GM19372 (cell line): ENCODE measurements at regions not wholly inside any gene's neighbourhood (a gene's known extent, or its start where the extent isn't known, plus 50 kb on each side); places are given as distances from the start of the nearest gene placed in this dataset.
"Not testable (repeated sequence)": the region's sequence is repeated elsewhere in the genome, so short reads cannot be mapped to it uniquely, and the experiment has no call there.

Source experiments
- ATAC-seq: cut with Tn5 transposase; IDR thresholded peaks from one replicate; pipeline ENCODE4 v1.9.1; 2021; ENCODE audit warnings: mild to moderate bottlenecking, low read depth, moderate library complexity; ENCODE audit not compliant: unreplicated experiment

- ATAC-seq = no peak
These were observed 310.6 kb upstream of the ATP11B start for GRCh38 chr3:182482705-182483104.

- no peak for ATAC-seq
These were observed 308.6 kb upstream of the ATP11B start for GRCh38 chr3:182484682-182485081.

GRCh38 chr3:182485301-182485700 lies 308.0 kb upstream of the ATP11B start:
- ATAC-seq = no peak

- no peak for ATAC-seq
These were observed 306.8 kb upstream of the ATP11B start for GRCh38 chr3:182486463-182486862.

GRCh38 chr3:182487143-182487542 lies 306.2 kb upstream of the ATP11B start:
- ATAC-seq = no peak

GRCh38 chr3:182487611-182488010 lies 305.7 kb upstream of the ATP11B start:
- no peak for ATAC-seq

- no peak for ATAC-seq
These were observed 302.5 kb upstream of the ATP11B start for GRCh38 chr3:182490596-182491491.

GRCh38 chr3:182491577-182491976 lies 301.7 kb upstream of the ATP11B start:
- no peak for ATAC-seq

- ATAC-seq = no peak
These were observed 300.8 kb upstream of the ATP11B start for GRCh38 chr3:182492536-182492935.

GRCh38 chr3:182500289-182500688 lies 293.0 kb upstream of the ATP11B start:
- no peak for ATAC-seq

GRCh38 chr3:182501856-182502255 lies 291.4 kb upstream of the ATP11B start:
- no peak for ATAC-seq

GRCh38 chr3:182503401-182503800 lies 289.9 kb upstream of the ATP11B start:
- no peak for ATAC-seq

GRCh38 chr3:182508919-182509711 lies 284.2 kb upstream of the ATP11B start:
- no peak for ATAC-seq

GRCh38 chr3:182509844-182510460 lies 283.4 kb upstream of the ATP11B start:
- no peak for ATAC-seq

GRCh38 chr3:182514236-182514964 lies 278.9 kb upstream of the ATP11B start:
- ATAC-seq = no peak

GRCh38 chr3:182516597-182517336 lies 276.5 kb upstream of the ATP11B start:
- ATAC-seq = no peak

GRCh38 chr3:182519569-182519968 lies 273.7 kb upstream of the ATP11B start:
- ATAC-seq = no peak

GRCh38 chr3:182521339-182521738 lies 272.0 kb upstream of the ATP11B start:
- ATAC-seq = no peak

GRCh38 chr3:182523424-182523823 lies 269.9 kb upstream of the ATP11B start:
- not testable (repeated sequence) for ATAC-seq

- ATAC-seq = no peak
These were observed 269.5 kb upstream of the ATP11B start for GRCh38 chr3:182523836-182524235.
